GM18507 (cell line): ENCODE measurements at regions not wholly inside any gene's neighbourhood (a gene's known extent, or its start where the extent isn't known, plus 50 kb on each side); places are given as distances from the start of the nearest gene placed in this dataset.

Experiments
- DNase-seq: peaks from one replicate; pipeline ENCODE4 v3.0.0; 2011; ENCODE audit warnings: low read depth; ENCODE audit not compliant: insufficient read length; ENCODE audit errors: extremely low spot score
- FAIRE-seq: peaks from 2 replicates; lab custom pipeline; 2011; peaks lifted over from hg19 to GRCh38; lab: Jason Lieb, UNC

- FAIRE-seq (no peak), DNase-seq (no peak)
These were observed 76.4 kb downstream of the CXXC4 start for GRCh38 chr4:104418286-104418685.

- DNase-seq: no peak
- no peak for FAIRE-seq
These were observed 77.3 kb downstream of the CXXC4 start for GRCh38 chr4:104417357-104417882.

GRCh38 chr4:104416725-104417356 lies 77.9 kb downstream of the CXXC4 start:
- no peak for DNase-seq
- peak; percentile 15 for FAIRE-seq

- DNase-seq (no peak), FAIRE-seq (no peak)
These were observed 81.2 kb downstream of the CXXC4 start for GRCh38 chr4:104413487-104413886.

- DNase-seq (no peak), FAIRE-seq (no peak)
These were observed 82.3 kb downstream of the CXXC4 start for GRCh38 chr4:104412344-104412743.

- DNase-seq (no peak), FAIRE-seq (no peak)
These were observed 83.2 kb downstream of the CXXC4 start for GRCh38 chr4:104411502-104411901.

- FAIRE-seq (peak; percentile 49), DNase-seq (no peak)
These were observed 85.8 kb downstream of the CXXC4 start for GRCh38 chr4:104408878-104409277.

- no peak for FAIRE-seq
- no peak for DNase-seq
These were observed 90.3 kb downstream of the CXXC4 start for GRCh38 chr4:104404361-104404760.

- DNase-seq (no peak), FAIRE-seq (no peak)
These were observed 99.5 kb downstream of the CXXC4 start for GRCh38 chr4:104395168-104395614.

GRCh38 chr4:104394406-104395167 lies 100.1 kb downstream of the CXXC4 start:
- FAIRE-seq (no peak), DNase-seq (no peak)

- DNase-seq (no peak), FAIRE-seq (no peak)
These were observed 100.9 kb downstream of the CXXC4 start for GRCh38 chr4:104393655-104394324.

- FAIRE-seq: no peak
These were observed 109.0 kb downstream of the CXXC4 start for GRCh38 chr4:104385713-104386112.

GRCh38 chr4:104382961-104383360 lies 111.7 kb downstream of the CXXC4 start:
- FAIRE-seq: no peak

More at GRCh38 chr4:104385713-104386112, 109.0 kb downstream of the CXXC4 start:
- no peak for DNase-seq

GRCh38 chr4:104381729-104382128 lies 113.0 kb downstream of the CXXC4 start:
- FAIRE-seq (no peak), DNase-seq (no peak)

More at GRCh38 chr4:104382961-104383360, 111.7 kb downstream of the CXXC4 start:
- no peak for DNase-seq

GRCh38 chr4:104365618-104366017 lies 129.1 kb downstream of the CXXC4 start:
- DNase-seq: no peak
- no peak for FAIRE-seq

GRCh38 chr4:104353481-104353880 lies 141.2 kb downstream of the CXXC4 start:
- FAIRE-seq: no peak
- DNase-seq: no peak

GRCh38 chr4:104352211-104352610 lies 142.5 kb downstream of the CXXC4 start:
- FAIRE-seq (no peak), DNase-seq (no peak)

- FAIRE-seq (no peak), DNase-seq (no peak)
These were observed 143.0 kb downstream of the CXXC4 start for GRCh38 chr4:104351706-104352105.

- DNase-seq (no peak), FAIRE-seq (no peak)
These were observed 149.0 kb downstream of the CXXC4 start for GRCh38 chr4:104345598-104346242.
